ENCODE measurements at regions not wholly inside any gene's neighbourhood (a gene's known extent, or its start where the extent isn't known, plus 50 kb on each side); places are given as distances from the start of the nearest gene placed in this dataset. TPM values are rescaled to one million over a fixed set of nuclear protein-coding genes. Genes with fewer than 3 reads are reported as not detected.
A peak's percentile ranks its signal among the peaks of the same experiment; 100 is the strongest.

GRCh38 chr12:75564398-75564797 lies 53.0 kb upstream of the KRR1 start:
- H3K9me3 ChIP-seq (ENCODE audit: low read depth, low read length), result no peaks in the 10 kb centered on the region
- no peaks in the 10 kb centered on the region for H3K79me2 ChIP-seq (ENCODE audit: insufficient read depth, low read length)
- peak overlapping the region; percentile 34 for H2AFZ ChIP-seq (ENCODE audit: low read length)
- H3K4me3 ChIP-seq (ENCODE audit: insufficient read depth, low read length), result no peak overlapping the region
- no peaks in the 10 kb centered on the region for H4K20me1 ChIP-seq (ENCODE audit: insufficient read depth, low read length)
- no peak for DNase-seq (ENCODE audit: insufficient read length, low spot score, missing footprints)
- no peak overlapping the region for H3K27ac ChIP-seq (ENCODE audit: low read depth, low read length)
- H3K4me1 ChIP-seq (ENCODE audit: insufficient read depth, low read length), result peaks cover 12% of the 10 kb centered on the region
- no peaks in the 10 kb centered on the region for H3K36me3 ChIP-seq (ENCODE audit: insufficient read depth, low read length)
- H3K27me3 ChIP-seq (ENCODE audit: insufficient read depth, low read length), result no peaks in the 10 kb centered on the region
- H3K4me2 ChIP-seq (ENCODE audit: insufficient read depth, low read length), result no peak overlapping the region
- TF ChIP-seq CTCF (IDR thresholded peaks at IDR 0.05; ENCODE audit: extremely low read depth, low read depth, low read length), result no peak

GRCh38 chr12:75563351-75563750 lies 51.9 kb upstream of the KRR1 start:
- Histone ChIP-seq H3K4me1 (ENCODE audit: insufficient read depth, low read length) (peaks cover 6% of the 10 kb centered on the region), H3K79me2 (ENCODE audit: insufficient read depth, low read length) (no peaks in the 10 kb centered on the region), H3K4me2 (ENCODE audit: insufficient read depth, low read length) (no peak overlapping the region), H3K36me3 (ENCODE audit: insufficient read depth, low read length) (no peaks in the 10 kb centered on the region), H2AFZ (ENCODE audit: low read length) (no peak overlapping the region), H4K20me1 (ENCODE audit: insufficient read depth, low read length) (no peaks in the 10 kb centered on the region), H3K4me3 (ENCODE audit: insufficient read depth, low read length) (no peak overlapping the region), H3K27me3 (ENCODE audit: insufficient read depth, low read length) (no peaks in the 10 kb centered on the region), H3K27ac (ENCODE audit: low read depth, low read length) (no peak overlapping the region), H3K9me3 (ENCODE audit: low read depth, low read length) (no peaks in the 10 kb centered on the region)
- TF ChIP-seq CTCF (IDR thresholded peaks at IDR 0.05; ENCODE audit: extremely low read depth, low read depth, low read length), result no peak
- DNase-seq (ENCODE audit: insufficient read length, low spot score, missing footprints), result peak; percentile 57

- Histone ChIP-seq H3K4me2 (ENCODE audit: insufficient read depth, low read length) (no peak overlapping the region), H3K36me3 (ENCODE audit: insufficient read depth, low read length) (no peaks in the 10 kb centered on the region), H4K20me1 (ENCODE audit: insufficient read depth, low read length) (no peaks in the 10 kb centered on the region), H2AFZ (ENCODE audit: low read length) (peak overlapping the region; percentile 62), H3K4me1 (ENCODE audit: insufficient read depth, low read length) (peaks cover 6% of the 10 kb centered on the region), H3K79me2 (ENCODE audit: insufficient read depth, low read length) (no peaks in the 10 kb centered on the region), H3K4me3 (ENCODE audit: insufficient read depth, low read length) (no peak overlapping the region), H3K9me3 (ENCODE audit: low read depth, low read length) (no peaks in the 10 kb centered on the region), H3K27ac (ENCODE audit: low read depth, low read length) (no peak overlapping the region), H3K27me3 (ENCODE audit: insufficient read depth, low read length) (no peaks in the 10 kb centered on the region)
- DNase-seq (ENCODE audit: insufficient read length, low spot score, missing footprints), result no peak
- no peak for TF ChIP-seq CTCF (IDR thresholded peaks at IDR 0.05; ENCODE audit: extremely low read depth, low read depth, low read length)
Observed at GRCh38 chr12:75561921-75562320, 50.5 kb upstream of the KRR1 start.

Small RNA genes in the stretch of these regions (small RNA-seq; reads per million reads assigned to genes)
- gene AC011611.1, result not detected
- not detected for gene AC011611.6
- not detected for gene RF00156
- not detected for gene RN7SL734P
